HPDE6-E6E7 (cell line): ENCODE measurements at regions not wholly inside any gene's neighbourhood (a gene's known extent, or its start where the extent isn't known, plus 50 kb on each side); places are given as distances from the start of the nearest gene placed in this dataset.
"Not testable (repeated sequence)": the region's sequence is repeated elsewhere in the genome, so short reads cannot be mapped to it uniquely, and the experiment has no call there.

Experiments used
- DNase-seq: peaks from one replicate; pipeline ENCODE4 v3.0.0; 2011; ENCODE audit warnings: missing footprints; ENCODE audit errors: extremely low spot score

DNA sequence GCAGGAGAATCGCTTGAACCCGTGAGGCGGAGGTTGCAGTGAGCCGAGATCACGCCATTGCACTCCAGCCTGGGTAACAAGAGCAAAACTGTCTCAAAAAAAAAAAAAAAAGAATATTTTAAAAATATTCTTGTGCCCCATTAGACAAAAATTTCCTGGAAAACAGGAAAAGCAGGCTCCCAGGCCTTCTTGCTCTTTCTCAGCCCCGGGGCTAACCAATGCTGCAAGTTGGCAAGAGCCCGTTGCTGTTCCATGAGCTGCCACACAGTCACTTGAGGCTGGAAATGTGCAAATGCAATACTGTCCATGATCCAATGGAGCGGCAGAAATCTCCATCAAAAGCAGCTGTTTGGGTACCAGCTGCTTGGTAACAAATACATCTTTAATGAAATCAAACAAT lies 994.7 kb downstream of the VRK1 start:
- DNase-seq: no peak

DNA sequence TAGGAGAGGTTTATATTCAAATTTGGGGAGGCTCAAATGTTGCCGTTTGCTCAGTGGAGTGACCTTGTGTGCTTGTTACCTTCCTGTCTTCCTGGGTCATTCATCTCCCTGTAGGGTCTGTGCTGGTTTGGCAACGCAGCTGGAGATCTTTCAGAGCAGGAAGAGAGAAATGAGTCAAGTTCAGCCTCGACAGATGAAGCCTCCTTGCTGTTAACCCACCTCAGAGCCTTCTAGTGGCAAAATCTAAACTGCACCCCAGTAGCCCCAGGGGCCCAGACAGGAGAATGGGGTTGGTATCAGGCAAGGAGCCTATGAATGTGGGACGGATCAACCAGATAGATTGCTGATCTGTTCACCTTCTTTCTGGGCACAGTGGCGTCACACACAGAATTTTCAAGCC lies 999.3 kb downstream of the VRK1 start:
- DNase-seq: no peak

DNA sequence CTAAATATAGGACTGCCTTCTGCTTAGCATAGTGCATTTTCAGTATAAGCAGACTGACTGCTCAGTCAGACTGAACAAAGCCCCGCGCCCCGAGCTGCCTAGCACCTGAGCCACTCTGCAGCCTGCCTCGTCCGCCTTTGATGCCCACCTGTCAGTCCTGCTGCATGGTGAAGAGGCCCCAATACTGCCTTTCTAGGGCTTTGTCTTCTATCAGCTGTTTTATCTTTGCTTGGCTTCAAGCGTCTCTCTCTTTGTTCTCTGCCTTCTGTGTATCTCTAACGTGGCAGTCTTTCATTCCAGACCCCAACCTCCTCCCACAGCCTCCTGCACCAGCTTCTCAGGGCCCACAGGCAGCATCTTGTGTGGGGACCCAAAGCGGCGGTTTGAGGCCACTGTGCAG lies 1001.0 kb downstream of the VRK1 start:
- no peak for DNase-seq

DNA sequence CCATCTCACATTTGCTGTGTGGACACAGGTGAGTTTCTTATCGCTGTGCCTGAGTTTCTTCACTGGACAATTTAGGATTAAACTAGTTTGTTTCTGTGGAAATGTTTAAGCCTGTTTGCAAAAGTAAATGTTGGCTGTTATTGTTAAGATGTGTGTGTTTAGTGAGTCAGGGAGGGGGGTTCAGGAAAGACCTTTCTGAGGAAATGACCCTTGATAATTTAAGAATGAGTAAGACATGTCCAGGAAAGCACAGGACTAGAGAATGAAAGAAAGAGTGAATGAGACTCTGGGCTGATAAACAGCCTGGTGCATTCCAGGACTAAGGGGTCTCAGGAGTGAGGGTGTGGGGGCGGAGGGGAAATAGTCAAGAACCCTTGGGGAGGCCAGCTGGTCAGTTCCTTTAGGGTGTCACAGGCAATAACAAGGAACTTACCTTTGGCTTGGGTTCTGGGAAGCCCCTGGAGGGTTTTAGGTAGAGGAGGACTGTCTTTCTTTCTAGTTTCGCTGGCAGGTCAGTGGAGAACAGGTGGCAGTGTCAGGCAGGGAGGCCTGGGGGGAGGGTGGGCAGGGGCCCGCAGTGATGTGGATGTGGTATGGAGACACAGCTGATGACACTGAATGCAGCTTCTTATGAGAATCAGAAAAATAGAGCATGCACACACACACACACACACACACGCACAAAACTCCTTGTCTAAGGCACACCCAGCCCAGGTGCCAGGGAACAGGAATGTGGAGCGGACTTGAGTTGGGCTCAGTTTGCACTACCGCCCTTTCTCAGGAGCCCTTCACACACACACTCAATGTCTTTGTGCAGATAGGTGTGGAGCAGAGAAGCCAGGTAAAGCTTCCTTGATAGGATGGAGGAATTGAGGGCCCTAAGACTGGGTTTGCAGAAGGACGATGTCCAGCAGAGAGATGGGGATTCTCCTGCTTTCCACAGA lies 1005.5 kb downstream of the VRK1 start:
- DNase-seq: no peak

DNA sequence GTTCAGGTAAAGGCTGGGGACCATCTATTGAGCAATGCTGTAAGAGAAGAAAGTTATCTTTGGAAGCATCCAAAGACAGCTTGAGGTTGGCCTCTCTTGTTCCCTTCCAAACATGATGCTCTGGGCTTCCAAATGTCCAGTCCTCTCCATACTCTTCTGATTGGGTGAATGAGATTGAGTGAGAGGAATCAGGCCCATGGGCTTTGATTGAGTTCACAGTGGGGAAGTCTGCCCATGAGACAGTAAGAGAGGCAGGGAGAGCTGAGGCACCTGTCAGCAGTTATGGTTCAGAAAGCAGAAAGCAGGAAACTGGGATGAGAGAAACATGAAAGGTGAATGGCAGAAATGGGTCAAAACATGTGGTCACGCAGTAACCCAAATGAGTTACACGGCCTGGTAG lies 1006.9 kb downstream of the VRK1 start:
- no peak for DNase-seq

GRCh38 chr14:97806891-97807290 lies 1009.7 kb downstream of the VRK1 start:
- DNase-seq: no peak

DNA sequence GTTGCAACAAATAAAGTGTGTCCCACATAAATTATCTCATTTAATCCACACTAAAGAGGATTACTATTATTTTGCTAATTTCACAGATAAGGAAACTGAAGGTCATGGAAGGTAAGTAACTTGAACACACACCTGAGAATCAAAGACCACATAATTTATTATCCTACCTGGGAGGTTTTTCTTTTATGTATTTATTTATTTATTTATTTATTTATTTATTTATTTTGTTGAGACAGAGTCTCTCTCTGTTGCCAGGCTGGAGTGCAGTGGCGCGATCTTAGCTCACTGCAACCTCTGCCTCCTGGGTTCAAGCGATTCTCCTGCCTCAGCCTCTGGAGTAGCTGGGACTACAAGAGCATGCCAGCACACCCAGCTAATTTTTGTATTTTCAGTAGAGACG lies 1011.4 kb downstream of the VRK1 start:
- DNase-seq: not testable (repeated sequence)

DNA sequence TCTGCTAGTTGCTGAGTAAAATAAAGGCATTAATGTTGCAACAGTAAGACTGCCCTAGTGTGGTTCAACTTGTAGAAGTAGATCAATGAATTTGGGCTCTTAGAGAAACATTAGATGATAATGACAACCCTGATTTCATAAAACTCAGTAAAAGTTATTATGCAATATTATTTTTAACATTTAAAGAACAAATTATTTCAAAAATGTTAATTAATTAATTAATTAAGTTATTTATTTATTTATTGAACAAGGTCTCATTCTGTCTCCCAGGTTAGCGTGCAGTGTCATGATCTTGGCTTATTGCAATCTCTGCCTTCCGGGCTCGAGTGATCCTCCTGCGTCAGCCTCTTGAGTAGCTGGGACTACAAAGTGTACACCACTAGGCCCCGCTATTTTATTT lies 1016.4 kb downstream of the VRK1 start:
- DNase-seq: no peak

- DNase-seq: no peak
Measured at GRCh38 chr14:97820781-97821180, 1023.6 kb downstream of the VRK1 start.

- no peak for DNase-seq
Measured at GRCh38 chr14:97824218-97824617, 1027.0 kb downstream of the VRK1 start.

DNA sequence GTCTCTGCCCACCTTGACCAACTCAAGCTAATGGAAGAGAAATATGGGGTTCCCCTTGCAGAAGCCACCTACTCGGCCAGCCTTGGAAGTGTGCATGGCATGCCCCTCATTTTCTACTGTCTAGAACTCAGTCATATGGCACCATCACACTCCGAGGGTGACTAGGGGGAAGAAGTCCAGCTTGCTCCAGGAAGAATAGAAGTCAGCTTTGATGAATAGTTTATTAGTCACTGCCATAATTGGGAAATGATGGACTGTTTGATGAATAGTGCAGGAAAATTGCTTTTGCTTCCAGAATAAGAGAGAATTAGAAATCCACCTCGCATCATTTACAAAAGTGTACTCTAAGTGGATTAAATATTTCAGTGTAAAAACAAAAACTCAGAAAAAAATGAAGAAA lies 1030.6 kb downstream of the VRK1 start:
- no peak for DNase-seq

DNA sequence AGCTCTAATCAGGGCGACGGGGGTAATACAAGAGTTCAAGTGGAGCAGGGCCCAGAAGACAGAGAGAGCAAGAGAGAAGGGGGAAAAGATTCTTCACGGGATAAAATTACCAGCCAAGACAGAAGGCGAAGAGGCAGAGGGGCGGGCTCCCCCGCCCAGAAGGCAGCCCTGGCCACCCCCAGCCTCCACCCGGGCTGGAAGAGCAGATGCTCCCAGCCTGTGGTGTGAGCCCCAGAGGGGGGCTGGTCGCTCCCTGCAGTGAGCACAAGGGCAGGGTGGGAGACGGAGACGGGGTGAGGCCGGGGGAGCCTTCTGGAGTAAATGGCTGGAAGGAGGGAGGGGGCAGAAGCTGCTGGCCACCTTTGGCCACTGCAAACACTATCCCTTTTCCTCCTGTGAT lies 1035.6 kb downstream of the VRK1 start:
- DNase-seq: no peak

DNA sequence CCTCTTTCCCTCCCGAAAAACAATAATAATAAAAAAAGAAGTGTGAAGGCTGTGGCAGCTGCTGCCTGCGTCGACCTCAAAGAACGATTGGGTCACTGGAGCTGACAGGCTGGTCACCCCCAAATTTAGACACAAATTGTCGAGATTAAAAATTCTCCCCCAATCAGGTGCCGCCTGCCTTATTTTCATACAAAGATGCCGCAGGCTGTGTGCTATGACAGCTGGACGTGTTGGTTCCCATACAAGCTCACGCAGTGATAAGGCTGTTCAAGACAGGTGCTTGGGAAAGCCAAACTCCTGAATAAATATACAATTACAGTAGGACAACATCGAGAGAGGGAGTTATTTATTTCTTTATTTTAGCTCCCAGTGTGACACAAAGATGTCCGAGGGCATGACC lies 1041.8 kb downstream of the VRK1 start:
- DNase-seq: no peak

GRCh38 chr14:97840159-97840558 lies 1043.0 kb downstream of the VRK1 start:
- no peak for DNase-seq

GRCh38 chr14:97841762-97842161 lies 1044.6 kb downstream of the VRK1 start:
- no peak for DNase-seq

GRCh38 chr14:97843066-97843465 lies 1045.9 kb downstream of the VRK1 start:
- DNase-seq: no peak

DNA sequence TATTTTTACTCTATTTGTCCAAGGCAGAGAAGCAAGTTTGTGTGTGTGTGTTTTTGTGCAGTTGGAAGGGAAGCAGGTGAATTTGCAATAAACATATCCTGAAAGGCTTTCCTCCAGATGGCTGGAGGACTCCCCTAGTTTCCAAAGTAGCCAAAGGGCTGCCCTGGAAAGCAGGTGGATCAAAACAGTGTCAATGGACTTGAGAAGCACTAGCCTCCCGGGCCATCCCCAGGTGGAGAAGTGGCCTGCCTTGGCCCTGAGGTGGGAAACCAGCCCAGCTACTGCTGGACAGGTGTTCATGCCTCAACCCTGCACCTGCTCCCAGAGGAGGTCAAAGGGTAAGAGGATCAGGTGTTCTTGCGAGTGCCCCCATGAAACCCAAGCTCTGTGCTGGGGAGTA lies 1046.9 kb downstream of the VRK1 start:
- no peak for DNase-seq

- DNase-seq: no peak
Measured at GRCh38 chr14:97846156-97846555, 1049.0 kb downstream of the VRK1 start.

DNA sequence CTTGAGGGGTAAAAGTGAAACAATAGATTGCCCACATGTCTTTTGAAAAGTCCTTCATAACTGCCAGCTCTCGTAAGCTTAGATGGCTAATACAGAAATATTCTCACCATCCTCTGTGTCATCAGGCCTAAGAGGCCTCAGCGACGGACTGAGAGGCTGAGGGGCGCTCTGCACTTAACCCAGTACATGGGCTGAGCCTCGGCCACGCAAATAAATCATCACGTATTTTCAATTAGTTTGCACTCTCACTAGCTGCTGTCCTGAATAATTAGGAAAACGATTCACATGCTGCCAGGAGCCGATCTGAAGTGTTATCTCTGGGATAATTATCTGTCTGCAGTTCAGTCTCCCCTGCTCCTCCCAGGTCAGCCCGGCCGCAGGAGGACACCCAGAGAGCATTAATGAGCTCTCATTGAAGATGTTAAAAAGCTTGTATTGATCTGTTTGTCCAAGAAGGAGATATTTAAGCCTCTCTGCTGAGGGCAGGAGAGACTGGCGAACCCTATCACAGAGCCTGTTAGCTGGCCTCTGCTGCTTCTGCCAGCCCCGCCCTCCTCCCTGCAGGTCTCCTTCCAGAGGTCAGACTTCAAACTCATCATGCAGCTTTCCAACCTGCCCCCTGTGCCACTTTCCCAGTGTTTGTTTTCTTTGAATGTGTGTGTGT lies 1051.3 kb downstream of the VRK1 start:
- DNase-seq: no peak

DNA sequence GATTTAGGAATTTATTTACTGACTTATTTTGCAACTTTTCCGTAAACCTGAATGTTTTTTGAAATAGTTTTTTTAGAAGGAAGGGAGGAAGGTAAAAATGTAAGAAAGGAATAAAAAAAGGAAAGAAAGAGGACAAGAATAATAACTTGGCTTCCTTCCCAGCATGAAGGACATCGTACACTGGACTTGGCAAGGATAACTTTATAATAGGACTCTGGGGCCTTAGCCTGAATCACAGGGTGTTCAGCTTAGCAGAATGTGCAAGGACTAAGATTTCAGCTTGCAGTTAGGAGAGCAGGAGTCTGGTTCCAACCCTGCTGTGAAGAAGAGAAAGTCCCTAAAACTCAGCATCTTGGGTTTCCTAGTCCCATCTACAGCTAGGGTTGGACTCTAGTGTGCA lies 1053.3 kb downstream of the VRK1 start:
- DNase-seq: no peak

DNA sequence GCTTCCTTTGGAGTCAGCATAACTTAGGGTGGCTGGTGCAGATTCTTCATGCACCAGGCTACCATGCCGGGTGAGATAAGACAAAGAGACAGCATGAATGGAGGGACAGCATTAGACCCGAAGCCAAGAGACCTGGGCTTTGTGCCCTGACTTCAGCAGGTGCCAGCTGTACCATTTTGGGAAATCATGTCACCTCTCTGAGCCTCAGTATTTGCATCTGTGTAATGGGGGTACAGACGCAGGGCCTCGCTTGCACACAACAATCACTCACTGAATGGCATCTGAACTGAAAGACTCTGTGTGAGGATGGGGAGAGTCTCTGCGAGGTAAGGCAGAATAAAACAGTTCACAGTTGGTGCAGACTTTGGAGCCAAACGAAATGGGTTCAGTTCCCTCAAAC lies 1053.7 kb downstream of the VRK1 start:
- no peak for DNase-seq

DNA sequence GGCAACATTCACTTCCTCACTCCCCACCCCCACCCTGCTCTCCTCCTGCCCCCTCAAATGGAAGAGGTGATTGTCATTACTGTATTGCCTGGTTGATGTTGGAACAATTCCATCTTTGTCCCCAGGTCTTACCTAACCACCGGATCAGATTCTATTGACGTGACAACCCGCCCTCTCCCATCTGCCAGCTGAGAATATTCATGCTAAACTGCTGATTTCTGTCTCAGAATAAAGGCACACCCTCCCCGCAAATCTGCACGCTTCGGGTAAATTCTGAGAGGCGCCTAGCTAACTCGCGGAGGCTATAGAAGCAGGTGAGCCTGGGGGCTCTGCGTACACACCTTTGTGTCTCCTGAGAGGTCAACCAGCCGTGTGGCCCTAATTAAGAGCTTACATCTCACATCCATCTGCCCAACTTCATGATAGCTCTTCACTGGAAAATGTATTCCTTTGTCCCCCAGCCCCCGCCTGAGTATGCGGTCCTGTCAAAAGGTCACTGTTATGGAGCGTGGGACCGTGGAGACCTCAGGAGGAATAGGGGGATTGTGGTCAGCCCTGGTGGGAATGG lies 1054.3 kb downstream of the VRK1 start:
- no peak for DNase-seq

GRCh38 chr14:97854918-97855317 lies 1057.7 kb downstream of the VRK1 start:
- DNase-seq: no peak
